22Rv1 (cell line): ENCODE measurements at regions not wholly inside any gene's neighbourhood (a gene's known extent, or its start where the extent isn't known, plus 50 kb on each side); places are given as distances from the start of the nearest gene placed in this dataset.

ENCODE experiments used
- ZFX ChIP-seq: fragments of 450-650 bp; IDR thresholded peaks from 2 replicates; pipeline ENCODE4 v1.6.1; 2017; ENCODE audit warnings: antibody characterized with exemption, borderline replicate concordance
- TF ChIP-seq, protein P1 (sequence below): fragments of 450-650 bp; IDR thresholded peaks from 2 replicates; pipeline ENCODE4 v1.5.1; 2017; ENCODE audit warnings: mild to moderate bottlenecking

DNA sequence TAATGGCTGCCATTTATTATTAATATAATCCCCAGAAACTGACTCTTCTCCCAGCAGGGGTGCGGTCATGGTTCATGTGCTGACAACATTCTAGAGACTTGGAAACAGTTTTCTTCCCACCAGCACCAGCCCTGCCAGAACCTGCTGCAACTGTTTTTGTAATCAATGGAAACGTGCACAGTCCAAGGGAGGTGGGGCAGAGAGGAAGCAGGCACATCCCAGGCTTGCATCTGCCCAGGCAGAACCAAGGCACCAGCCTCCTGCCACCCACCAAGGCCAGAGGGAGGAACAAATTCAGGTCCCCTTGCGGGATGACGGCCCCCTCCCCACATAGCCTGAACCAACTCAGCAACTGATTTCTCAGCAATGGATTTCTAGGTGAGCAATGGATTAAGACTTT, 119.0 kb downstream of the OAT start:
- TF ChIP-seq, protein P1, sequence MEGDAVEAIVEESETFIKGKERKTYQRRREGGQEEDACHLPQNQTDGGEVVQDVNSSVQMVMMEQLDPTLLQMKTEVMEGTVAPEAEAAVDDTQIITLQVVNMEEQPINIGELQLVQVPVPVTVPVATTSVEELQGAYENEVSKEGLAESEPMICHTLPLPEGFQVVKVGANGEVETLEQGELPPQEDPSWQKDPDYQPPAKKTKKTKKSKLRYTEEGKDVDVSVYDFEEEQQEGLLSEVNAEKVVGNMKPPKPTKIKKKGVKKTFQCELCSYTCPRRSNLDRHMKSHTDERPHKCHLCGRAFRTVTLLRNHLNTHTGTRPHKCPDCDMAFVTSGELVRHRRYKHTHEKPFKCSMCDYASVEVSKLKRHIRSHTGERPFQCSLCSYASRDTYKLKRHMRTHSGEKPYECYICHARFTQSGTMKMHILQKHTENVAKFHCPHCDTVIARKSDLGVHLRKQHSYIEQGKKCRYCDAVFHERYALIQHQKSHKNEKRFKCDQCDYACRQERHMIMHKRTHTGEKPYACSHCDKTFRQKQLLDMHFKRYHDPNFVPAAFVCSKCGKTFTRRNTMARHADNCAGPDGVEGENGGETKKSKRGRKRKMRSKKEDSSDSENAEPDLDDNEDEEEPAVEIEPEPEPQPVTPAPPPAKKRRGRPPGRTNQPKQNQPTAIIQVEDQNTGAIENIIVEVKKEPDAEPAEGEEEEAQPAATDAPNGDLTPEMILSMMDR, result no peak
- no peak for TF ChIP-seq ZFX
